NCI-H1694 treated with DMSO at 0.1 percent for 48 hours (cell line): ENCODE measurements at regions not wholly inside any gene's neighbourhood (a gene's known extent, or its start where the extent isn't known, plus 50 kb on each side); places are given as distances from the start of the nearest gene placed in this dataset.
A peak's percentile ranks its signal among the peaks of the same experiment; 100 is the strongest.
"Not testable (repeated sequence)": the region's sequence is repeated elsewhere in the genome, so short reads cannot be mapped to it uniquely, and the experiment has no call there.

Experiments used
- DNase-seq: peaks from one replicate; lab custom pipeline; 2025; lab: John Stamatoyannopoulos, UW

- DNase-seq = no peak
These were observed 107.8 kb upstream of the WSCD1 start for GRCh38 chr17:5962371-5962770.

DNA sequence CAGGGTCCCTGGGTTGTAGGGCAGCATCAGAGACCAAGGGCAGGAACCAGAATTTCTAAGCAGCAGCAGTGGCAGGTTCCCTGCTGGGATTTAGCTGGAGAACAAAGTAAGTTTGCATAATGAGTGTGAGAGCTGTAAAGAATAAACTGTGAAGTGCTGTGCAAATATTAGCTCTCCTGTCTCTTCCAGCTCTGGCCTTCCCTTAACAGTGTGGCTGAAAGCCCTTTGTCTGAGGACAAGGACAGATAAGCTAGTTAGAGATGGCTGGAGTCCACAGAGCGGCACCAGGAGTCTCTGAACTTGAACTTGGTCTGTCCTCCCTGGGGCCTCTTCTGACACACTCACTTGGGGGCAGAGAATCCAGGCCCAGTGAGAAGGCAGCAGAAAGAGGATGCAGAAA lies 98.2 kb upstream of the WSCD1 start:
- no peak for DNase-seq

GRCh38 chr17:5973410-5973809 lies 96.8 kb upstream of the WSCD1 start:
- DNase-seq = no peak

- DNase-seq = no peak
These were observed 94.5 kb upstream of the WSCD1 start for GRCh38 chr17:5975661-5976060.

DNA sequence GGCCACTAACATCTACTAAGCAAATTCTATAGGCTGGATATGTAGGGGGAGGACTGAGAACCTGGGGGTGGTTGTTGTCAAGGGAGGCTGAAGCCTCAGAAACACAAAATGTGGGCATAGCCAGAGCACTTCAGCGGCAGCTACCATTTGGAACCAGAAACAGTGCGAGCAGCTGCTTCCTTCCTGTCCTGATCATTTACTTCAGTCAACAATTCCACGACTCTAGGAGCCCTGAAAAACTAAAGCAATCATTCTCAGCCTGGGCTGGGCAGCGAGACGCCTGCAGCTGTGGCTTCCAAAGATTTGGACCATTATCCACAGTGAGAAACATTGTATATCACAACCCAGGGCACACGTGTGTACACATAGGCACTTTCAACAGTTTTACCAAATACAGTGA lies 93.9 kb upstream of the WSCD1 start:
- no peak for DNase-seq

- DNase-seq = no peak
These were observed 91.7 kb upstream of the WSCD1 start for GRCh38 chr17:5978496-5978895.

GRCh38 chr17:5980941-5981340 lies 89.2 kb upstream of the WSCD1 start:
- DNase-seq = no peak

GRCh38 chr17:5986644-5987043 lies 83.5 kb upstream of the WSCD1 start:
- no peak for DNase-seq

GRCh38 chr17:6000426-6000825 lies 69.8 kb upstream of the WSCD1 start:
- no peak for DNase-seq

DNA sequence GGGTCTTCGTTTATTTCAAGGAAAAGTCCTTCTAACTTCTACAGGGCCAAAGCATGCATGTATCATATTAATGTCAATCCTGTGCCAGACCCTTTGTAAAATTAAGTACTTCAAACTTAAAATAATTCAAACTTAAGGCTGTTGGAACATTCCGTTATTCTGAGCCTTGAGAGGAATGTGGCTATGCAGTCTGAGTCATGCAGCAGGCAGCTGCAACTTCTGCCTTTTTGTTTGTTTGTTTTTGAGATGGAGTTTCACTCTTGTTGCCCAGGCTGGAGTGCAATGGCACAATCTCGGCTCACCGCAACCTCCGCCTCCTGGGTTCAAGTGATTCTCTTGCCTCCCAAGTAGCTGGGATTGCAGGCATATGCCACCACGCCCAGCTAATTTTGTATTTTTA lies 67.0 kb upstream of the WSCD1 start:
- DNase-seq = not testable (repeated sequence)

- no peak for DNase-seq
These were observed 64.2 kb upstream of the WSCD1 start for GRCh38 chr17:6005939-6006338.

- DNase-seq = peak; percentile 8
These were observed 59.0 kb upstream of the WSCD1 start for GRCh38 chr17:6011206-6011605.

DNA sequence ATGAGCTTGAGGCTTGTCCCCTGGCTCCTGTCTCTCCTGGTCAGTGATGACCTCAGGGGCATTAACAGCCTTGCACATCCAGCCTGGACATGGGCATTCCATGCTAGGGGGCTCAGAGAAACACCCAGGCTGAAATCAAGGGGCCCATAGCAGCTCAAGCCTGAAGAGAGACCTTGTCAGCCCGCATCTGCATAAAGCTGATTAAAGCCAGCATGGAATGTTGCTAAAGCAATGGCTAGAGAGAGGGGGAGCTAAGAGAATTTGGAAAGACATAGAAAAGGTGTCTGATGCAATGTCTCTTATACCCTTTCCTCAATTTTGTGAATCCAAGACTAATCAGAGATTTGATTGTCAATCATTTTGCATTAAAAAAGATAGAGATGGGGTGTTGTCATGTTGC lies 51.4 kb upstream of the WSCD1 start:
- DNase-seq = no peak

- DNase-seq = no peak
These were observed 50.2 kb upstream of the WSCD1 start for GRCh38 chr17:6019959-6020358.

DNA sequence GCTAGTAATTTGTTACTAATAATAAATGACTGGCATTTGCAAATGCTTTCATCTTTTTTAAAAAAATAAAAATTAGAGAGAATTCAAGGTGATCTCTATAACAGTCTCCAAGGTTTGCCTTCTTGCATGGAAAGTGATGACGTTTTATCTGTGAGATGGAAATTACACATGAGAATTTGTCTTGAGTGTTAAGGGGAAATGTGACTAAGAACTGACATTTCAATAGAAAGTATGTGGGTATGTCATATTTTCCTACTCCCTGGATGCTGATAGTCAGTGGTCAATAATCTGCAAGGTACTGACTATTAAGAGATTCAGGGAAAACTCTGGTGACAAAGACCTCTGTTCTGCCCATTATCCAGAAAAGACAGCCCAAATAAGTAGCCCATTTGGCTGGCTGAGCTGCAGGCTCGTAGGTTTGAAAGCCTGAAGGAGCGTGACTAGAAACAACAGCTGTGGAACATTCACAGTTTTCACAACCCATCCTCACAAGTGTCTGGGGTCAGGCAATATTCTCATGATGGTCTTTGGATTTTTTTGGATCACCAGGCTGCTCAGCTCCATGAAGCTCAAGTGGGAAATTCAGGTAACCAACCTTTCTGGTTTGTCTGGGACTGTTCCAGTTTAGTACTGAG lies 49.7 kb upstream of the WSCD1 start:
- DNase-seq = no peak
